Endodermal cell (in vitro differentiated cells): ENCODE measurements at regions not wholly inside any gene's neighbourhood (a gene's known extent, or its start where the extent isn't known, plus 50 kb on each side); places are given as distances from the start of the nearest gene placed in this dataset.

Experiments used
- DNase-seq: peaks from one replicate; pipeline ENCODE4 v3.0.0-alpha.2; 2017
- H3K27ac ChIP-seq: 2 replicates; pipeline ENCODE4 v1.5.1; 2013; ENCODE audit warnings: mild to moderate bottlenecking, low read depth, low read length, moderate library complexity
- H3K27me3 ChIP-seq: 2 replicates; pipeline ENCODE4 v1.6.1; 2013; ENCODE audit warnings: mild to moderate bottlenecking, low read length, moderate library complexity; ENCODE audit not compliant: insufficient read depth, control insufficient read depth, poor library complexity, severe bottlenecking
- H3K36me3 ChIP-seq: 2 replicates; pipeline ENCODE4 v1.7.0; 2013; ENCODE audit warnings: mild to moderate bottlenecking, low read length, moderate library complexity; ENCODE audit not compliant: control insufficient read depth, insufficient read depth
- H3K4me1 ChIP-seq: one replicate; pipeline ENCODE4 v1.7.0; 2013; ENCODE audit warnings: low read length; ENCODE audit not compliant: control insufficient read depth, insufficient read depth
- H3K4me3 ChIP-seq: 2 replicates; pipeline ENCODE4 v1.5.1; 2013; ENCODE audit warnings: mild to moderate bottlenecking, low read length, moderate library complexity
- H3K9ac ChIP-seq: 2 replicates; pipeline ENCODE4 v1.6.1; 2013; ENCODE audit warnings: mild to moderate bottlenecking, low read length, moderate library complexity; ENCODE audit not compliant: poor library complexity, severe bottlenecking; ENCODE audit errors: extremely low read depth
- H3K9me3 ChIP-seq: 2 replicates; pipeline ENCODE4 v1.6.1; 2013; ENCODE audit warnings: mild to moderate bottlenecking, low read length, moderate library complexity; ENCODE audit not compliant: control insufficient read depth
- H3K27ac Mint-ChIP-seq: 2 replicates; pipeline ENCODE4 v1.8.0; 2020; ENCODE audit warnings: mixed read lengths
- H3K27me3 Mint-ChIP-seq: 2 replicates; pipeline ENCODE4 v1.8.0; 2021; ENCODE audit warnings: mild to moderate bottlenecking, mixed read lengths; ENCODE audit not compliant: insufficient read depth
- H3K36me3 Mint-ChIP-seq: 2 replicates; pipeline ENCODE4 v1.8.0; 2020; ENCODE audit warnings: low read depth, mixed read lengths
- H3K4me1 Mint-ChIP-seq: 2 replicates; pipeline ENCODE4 v1.8.0; 2020; ENCODE audit warnings: mixed read lengths
- H3K4me3 Mint-ChIP-seq: 2 replicates; pipeline ENCODE4 v1.8.0; 2020; ENCODE audit warnings: mild to moderate bottlenecking, moderate library complexity, mixed read lengths
- H3K9me3 Mint-ChIP-seq: 2 replicates; pipeline ENCODE4 v1.8.0; 2020; ENCODE audit warnings: mild to moderate bottlenecking, mixed read lengths
- WGBS, 2 experiments: methylation state at CpG; one replicate each; pipeline versions ENCODE4 v1.1.5 to v1.1.7; 2013; ENCODE audit warnings: missing lambda C conversion rate in 2 of 2, mixed read lengths in 1 of 2; ENCODE audit not compliant: insufficient coverage in 1 of 2, insufficient read length in 1 of 2; 5-methylcytosine and 5-hydroxymethylcytosine counted together
- TF ChIP-seq, protein P1 (sequence below): fragments of 200-600 bp; sonication (generic); conservative IDR thresholded peaks from 2 replicates; pipeline ENCODE4 v1.5.0; 2021; ENCODE audit warnings: antibody characterized with exemption, mild to moderate bottlenecking

DNA sequence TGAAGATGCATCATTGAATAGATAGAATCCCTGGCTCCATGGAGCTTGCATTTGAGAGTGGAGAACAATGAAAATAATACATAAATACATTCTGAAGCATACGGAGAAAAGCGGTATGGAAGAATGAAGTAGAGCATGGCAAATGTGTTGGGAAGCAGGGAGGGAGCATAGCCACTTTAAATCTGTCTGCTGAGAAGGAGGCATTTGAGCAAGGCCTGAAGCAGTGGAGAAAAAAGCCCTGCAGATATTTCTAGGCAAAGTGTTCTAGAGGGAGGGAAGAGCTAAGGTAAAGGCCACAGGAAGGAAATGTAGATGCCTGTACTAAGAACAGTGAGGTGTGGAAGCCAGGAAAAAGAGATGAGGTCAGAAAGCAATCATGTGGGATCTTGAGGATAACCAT lies 484.8 kb downstream of the CNTN3 start:
- H3K9ac ChIP-seq, result no peak overlapping the region
- no peaks in the 10 kb centered on the region for H3K36me3 Mint-ChIP-seq
- H3K9me3 ChIP-seq, result no peaks in the 10 kb centered on the region
- no peak overlapping the region for H3K4me3 ChIP-seq
- no peak for DNase-seq
- no peak overlapping the region for H3K4me3 Mint-ChIP-seq
- H3K27me3 ChIP-seq, result no peaks in the 10 kb centered on the region
- H3K4me1 Mint-ChIP-seq, result peaks cover 9% of the 10 kb centered on the region
- H3K27ac Mint-ChIP-seq, result no peak overlapping the region
- no peaks in the 10 kb centered on the region for H3K4me1 ChIP-seq
- no peak overlapping the region for H3K27ac ChIP-seq
- H3K9me3 Mint-ChIP-seq, result no peaks in the 10 kb centered on the region
- TF ChIP-seq, protein P1, sequence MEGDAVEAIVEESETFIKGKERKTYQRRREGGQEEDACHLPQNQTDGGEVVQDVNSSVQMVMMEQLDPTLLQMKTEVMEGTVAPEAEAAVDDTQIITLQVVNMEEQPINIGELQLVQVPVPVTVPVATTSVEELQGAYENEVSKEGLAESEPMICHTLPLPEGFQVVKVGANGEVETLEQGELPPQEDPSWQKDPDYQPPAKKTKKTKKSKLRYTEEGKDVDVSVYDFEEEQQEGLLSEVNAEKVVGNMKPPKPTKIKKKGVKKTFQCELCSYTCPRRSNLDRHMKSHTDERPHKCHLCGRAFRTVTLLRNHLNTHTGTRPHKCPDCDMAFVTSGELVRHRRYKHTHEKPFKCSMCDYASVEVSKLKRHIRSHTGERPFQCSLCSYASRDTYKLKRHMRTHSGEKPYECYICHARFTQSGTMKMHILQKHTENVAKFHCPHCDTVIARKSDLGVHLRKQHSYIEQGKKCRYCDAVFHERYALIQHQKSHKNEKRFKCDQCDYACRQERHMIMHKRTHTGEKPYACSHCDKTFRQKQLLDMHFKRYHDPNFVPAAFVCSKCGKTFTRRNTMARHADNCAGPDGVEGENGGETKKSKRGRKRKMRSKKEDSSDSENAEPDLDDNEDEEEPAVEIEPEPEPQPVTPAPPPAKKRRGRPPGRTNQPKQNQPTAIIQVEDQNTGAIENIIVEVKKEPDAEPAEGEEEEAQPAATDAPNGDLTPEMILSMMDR, result no peak
- H3K27me3 Mint-ChIP-seq, result no peaks in the 10 kb centered on the region
- WGBS, 2 experiments, result 97 to 100% methylated on average over 1 to 2 of the region's 2 CpGs
- H3K36me3 ChIP-seq, result no peaks in the 10 kb centered on the region

DNA sequence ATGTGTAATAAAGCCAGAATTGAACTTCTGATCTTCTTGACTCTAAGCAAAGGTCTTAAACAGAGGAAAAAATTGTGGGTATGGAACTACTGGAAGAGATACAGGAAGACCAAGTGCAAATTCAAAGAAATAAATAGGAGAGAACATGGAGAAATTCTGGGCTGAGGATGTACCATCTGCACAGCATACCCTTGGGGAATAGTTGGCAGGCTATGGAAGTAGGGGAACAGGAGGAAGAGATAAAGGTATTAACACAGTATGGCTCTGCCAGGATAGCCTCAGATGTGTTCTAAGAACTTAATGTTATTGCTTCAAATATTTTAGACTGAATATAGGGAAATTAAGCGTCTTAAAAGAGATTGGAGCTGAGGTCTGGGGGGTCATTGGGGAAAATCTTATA lies 485.4 kb downstream of the CNTN3 start:
- Mint-ChIP-seq H3K36me3 (no peaks in the 10 kb centered on the region), H3K4me1 (peaks cover 9% of the 10 kb centered on the region), H3K27me3 (no peaks in the 10 kb centered on the region), H3K27ac (no peak overlapping the region), H3K9me3 (no peaks in the 10 kb centered on the region), H3K4me3 (no peak overlapping the region)
- Histone ChIP-seq H3K27ac (no peak overlapping the region), H3K27me3 (no peaks in the 10 kb centered on the region), H3K36me3 (no peaks in the 10 kb centered on the region), H3K4me1 (no peaks in the 10 kb centered on the region), H3K4me3 (no peak overlapping the region), H3K9ac (no peak overlapping the region), H3K9me3 (no peaks in the 10 kb centered on the region)
- WGBS, 2 experiments, result 88 to 100% methylated on average over 1 of the region's 1 CpG
- DNase-seq, result no peak
- TF ChIP-seq, protein P1, result no peak

DNA sequence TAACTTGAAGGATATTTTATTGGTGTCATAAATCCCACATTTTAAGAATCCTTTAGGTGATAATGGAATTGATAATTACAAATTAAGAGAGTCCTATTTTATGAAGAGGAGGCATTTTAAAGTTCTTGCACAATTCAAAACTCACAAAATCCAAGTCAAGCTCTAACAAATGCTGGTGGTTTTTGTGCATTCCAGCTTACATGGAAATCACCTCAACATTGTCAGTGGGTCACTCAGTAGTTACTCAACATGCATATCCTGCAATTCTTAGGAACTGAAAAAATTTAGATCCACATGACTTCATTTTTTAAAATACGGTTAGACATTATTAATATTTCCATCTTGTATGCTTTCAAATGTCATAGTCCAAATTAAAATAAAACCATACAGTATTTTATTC lies 487.2 kb downstream of the CNTN3 start:
- no peaks in the 10 kb centered on the region for H3K9me3 ChIP-seq
- H3K9me3 Mint-ChIP-seq, result no peaks in the 10 kb centered on the region
- H3K4me1 Mint-ChIP-seq, result peaks cover 5% of the 10 kb centered on the region
- DNase-seq, result no peak
- H3K36me3 Mint-ChIP-seq, result no peaks in the 10 kb centered on the region
- TF ChIP-seq, protein P1, result no peak
- no peak overlapping the region for H3K27ac Mint-ChIP-seq
- H3K27ac ChIP-seq, result no peak overlapping the region
- no peaks in the 10 kb centered on the region for H3K4me1 ChIP-seq
- no peak overlapping the region for H3K4me3 Mint-ChIP-seq
- no peak overlapping the region for H3K9ac ChIP-seq
- 94 to 100% methylated on average over 1 of the region's 1 CpG for WGBS, 2 experiments
- H3K27me3 ChIP-seq, result no peaks in the 10 kb centered on the region
- no peaks in the 10 kb centered on the region for H3K36me3 ChIP-seq
- H3K27me3 Mint-ChIP-seq, result no peaks in the 10 kb centered on the region
- H3K4me3 ChIP-seq, result no peak overlapping the region
